GM21825 (cell line): ENCODE measurements at regions not wholly inside any gene's neighbourhood (a gene's known extent, or its start where the extent isn't known, plus 50 kb on each side); places are given as distances from the start of the nearest gene placed in this dataset.

Experiments used
- ATAC-seq: cut with Tn5 transposase; IDR thresholded peaks from one replicate; pipeline ENCODE4 v1.9.1; 2021; ENCODE audit warnings: mild to moderate bottlenecking, moderate library complexity; ENCODE audit not compliant: unreplicated experiment

- ATAC-seq, result no peak
These were observed 771.6 kb upstream of the ZNF608 start for GRCh38 chr5:125517973-125518550.

- ATAC-seq, result no peak
These were observed 774.9 kb upstream of the ZNF608 start for GRCh38 chr5:125521289-125521688.

- no peak for ATAC-seq
These were observed 778.9 kb upstream of the ZNF608 start for GRCh38 chr5:125525356-125525755.

GRCh38 chr5:125526966-125527365 lies 780.5 kb upstream of the ZNF608 start:
- ATAC-seq, result no peak

GRCh38 chr5:125528881-125529280 lies 782.4 kb upstream of the ZNF608 start:
- ATAC-seq, result no peak

- no peak for ATAC-seq
These were observed 784.6 kb upstream of the ZNF608 start for GRCh38 chr5:125530833-125531615.

GRCh38 chr5:125536095-125536494 lies 789.7 kb upstream of the ZNF608 start:
- no peak for ATAC-seq

GRCh38 chr5:125536582-125536981 lies 790.1 kb upstream of the ZNF608 start:
- no peak for ATAC-seq

GRCh38 chr5:125537661-125538060 lies 791.2 kb upstream of the ZNF608 start:
- ATAC-seq, result no peak

GRCh38 chr5:125538469-125538868 lies 792.0 kb upstream of the ZNF608 start:
- ATAC-seq, result no peak

GRCh38 chr5:125541085-125541484 lies 794.6 kb upstream of the ZNF608 start:
- ATAC-seq, result no peak

GRCh38 chr5:125549322-125549911 lies 803.0 kb upstream of the ZNF608 start:
- ATAC-seq, result no peak

GRCh38 chr5:125550274-125550673 lies 803.8 kb upstream of the ZNF608 start:
- ATAC-seq, result no peak

GRCh38 chr5:125551246-125551645 lies 804.8 kb upstream of the ZNF608 start:
- ATAC-seq, result no peak

- no peak for ATAC-seq
These were observed 805.4 kb upstream of the ZNF608 start for GRCh38 chr5:125551797-125552196.

GRCh38 chr5:125552486-125552885 lies 806.0 kb upstream of the ZNF608 start:
- ATAC-seq, result no peak

GRCh38 chr5:125554355-125554754 lies 807.9 kb upstream of the ZNF608 start:
- no peak for ATAC-seq

GRCh38 chr5:125555591-125555990 lies 809.2 kb upstream of the ZNF608 start:
- ATAC-seq, result no peak

- ATAC-seq, result no peak
These were observed 811.6 kb upstream of the ZNF608 start for GRCh38 chr5:125558016-125558415.

GRCh38 chr5:125558466-125558865 lies 812.0 kb upstream of the ZNF608 start:
- no peak for ATAC-seq

- ATAC-seq, result no peak
These were observed 812.9 kb upstream of the ZNF608 start for GRCh38 chr5:125559296-125559695.
